Endothelial cell of umbilical vein (primary cell): ENCODE measurements at regions not wholly inside any gene's neighbourhood (a gene's known extent, or its start where the extent isn't known, plus 50 kb on each side); places are given as distances from the start of the nearest gene placed in this dataset.

ENCODE experiments used
- BruUV-seq: library from RNA; stranded (reverse); fragments of 400-500 nt; replicated peaks from 2 replicates; lab custom pipeline; 2021; lab: Mats Ljungman, UMichigan
- CTCF ChIA-PET: fragments of 300-600, 350-600 bp; sonication (Branson Sonifier 250); formaldehyde crosslinking; loops from one replicate; lab custom pipeline; 2021; ENCODE audit warnings: antibody characterized with exemption, inconsistent platforms; lab: Charles Lee
- POLR2A ChIA-PET: fragments of 300-600, 350-600 bp; sonication (Branson Sonifier 250); formaldehyde crosslinking; loops from one replicate; lab custom pipeline; 2021; ENCODE audit warnings: antibody characterized with exemption, inconsistent platforms; lab: Charles Lee
- DNase-seq: peaks from one replicate; pipeline ENCODE4 v3.0.0-alpha.2; 2011; ENCODE audit warnings: low read depth, low spot score
- FAIRE-seq: peaks from 2 replicates; lab custom pipeline; 2011; peaks lifted over from hg19 to GRCh38; lab: Jason Lieb, UNC
- H2AFZ ChIP-seq: 2 replicates; pipeline ENCODE4 v1.6.0; 2012; ENCODE audit warnings: low read depth, low read length, control low read depth, inconsistent platforms
- H3K27ac ChIP-seq: 2 replicates; pipeline ENCODE4 v1.5.1; 2011; ENCODE audit warnings: low read depth, mild to moderate bottlenecking, control low read depth, low read length, moderate library complexity; ENCODE audit not compliant: insufficient read depth
- H3K27me3 ChIP-seq, 2 experiments: 2 replicates each; pipeline versions ENCODE4 v1.6.0 to v1.6.1; 2011; ENCODE audit warnings: low read length in 2 of 2, mixed read lengths in 1 of 2; ENCODE audit not compliant: control insufficient read depth in 2 of 2, insufficient read depth in 2 of 2
- H3K36me3 ChIP-seq, 2 experiments: 2 replicates in 1 of 2; 3 replicates in 1 of 2; pipeline ENCODE4 v1.5.1; 2011; ENCODE audit warnings: low read length in 2 of 2, mild to moderate bottlenecking in 1 of 2, moderate library complexity in 1 of 2; ENCODE audit not compliant: control insufficient read depth in 2 of 2, insufficient read depth in 2 of 2; ENCODE audit errors: extremely low read depth in 1 of 2
- H3K4me1 ChIP-seq: 3 replicates; pipeline ENCODE4 v1.5.1; 2011; ENCODE audit warnings: mild to moderate bottlenecking, low read length; ENCODE audit not compliant: control insufficient read depth, insufficient read depth; ENCODE audit errors: extremely low read depth
- H3K4me2 ChIP-seq: 2 replicates; pipeline ENCODE4 v1.6.1; 2011; ENCODE audit warnings: low read length, control low read depth, mixed read lengths; ENCODE audit not compliant: insufficient read depth
- H3K4me3 ChIP-seq, 3 experiments: fragments of 200-600 bp in 1 of 3; sonication (generic), shearing (Covaris generic) in 1 of 3; replicated peaks in 1 of 3; 2 replicates each; pipeline ENCODE4 v1.5.1; 2011 to 2016; ENCODE audit warnings: control low read depth in 3 of 3, low read length in 3 of 3, mild to moderate bottlenecking in 2 of 3, inconsistent platforms in 1 of 3, low read depth in 1 of 3, moderate library complexity in 1 of 3; ENCODE audit not compliant: insufficient read depth in 1 of 3
- H3K79me2 ChIP-seq: 2 replicates; pipeline ENCODE4 v1.6.0; 2012; ENCODE audit warnings: low read length, inconsistent platforms; ENCODE audit not compliant: control insufficient read depth, insufficient read depth
- H3K9ac ChIP-seq: replicated peaks from 2 replicates; pipeline ENCODE3; 2011; ENCODE audit warnings: low read length, control low read depth; ENCODE audit not compliant: insufficient read depth; ENCODE audit errors: extremely low read depth
- H3K9me1 ChIP-seq: replicated peaks from 3 replicates; pipeline ENCODE4 v1.6.0; 2011; ENCODE audit warnings: mild to moderate bottlenecking, low read length; ENCODE audit not compliant: control insufficient read depth, insufficient read depth; ENCODE audit errors: extremely low read depth
- H3K9me3 ChIP-seq: replicated peaks from 2 replicates; pipeline ENCODE4 v1.5.1; 2012; ENCODE audit warnings: low read length, inconsistent platforms; ENCODE audit not compliant: control insufficient read depth, insufficient read depth
- H4K20me1 ChIP-seq: replicated peaks from 2 replicates; pipeline ENCODE3; 2011; ENCODE audit warnings: mild to moderate bottlenecking, low read length; ENCODE audit not compliant: control insufficient read depth, insufficient read depth; ENCODE audit errors: extremely low read depth
- CTCF ChIP-seq, 2 donors: IDR thresholded peaks; 1 replicate in 1 of 2; 2 replicates in 1 of 2; pipeline ENCODE4 v1.5.1; 2011; ENCODE audit warnings: low read length in 2 of 2, mild to moderate bottlenecking in 2 of 2, moderate library complexity in 2 of 2, control low read depth in 1 of 2, inconsistent platforms in 1 of 2, low read depth in 1 of 2; ENCODE audit not compliant: insufficient read depth in 1 of 2; ENCODE audit errors: extremely low read depth in 1 of 2
- EZH2 ChIP-seq: IDR thresholded peaks from 2 replicates; pipeline ENCODE4 v1.6.1; 2012; ENCODE audit warnings: borderline replicate concordance, low read depth, mild to moderate bottlenecking, moderate library complexity, low read length, inconsistent platforms; ENCODE audit not compliant: severe bottlenecking
- FOS ChIP-seq: IDR thresholded peaks from 2 replicates; pipeline ENCODE4 v1.6.1; 2011; ENCODE audit warnings: mild to moderate bottlenecking, low read length, moderate library complexity, borderline replicate concordance; ENCODE audit not compliant: insufficient read depth
- GATA2 ChIP-seq: IDR thresholded peaks from 2 replicates; pipeline ENCODE4 v1.7.0; 2011; ENCODE audit warnings: low read depth, mild to moderate bottlenecking, moderate library complexity, mixed read lengths, low read length; ENCODE audit not compliant: insufficient read length, insufficient read depth
- JUN ChIP-seq: IDR thresholded peaks from 2 replicates; pipeline ENCODE4 v1.6.1; 2011; ENCODE audit warnings: borderline replicate concordance, low read depth; ENCODE audit not compliant: insufficient read length, insufficient read depth
- MYC ChIP-seq: IDR thresholded peaks from one replicate; pipeline ENCODE4 v1.6.1; 2011; ENCODE audit warnings: mild to moderate bottlenecking, low read depth, low read length
- POLR2A ChIP-seq: IDR thresholded peaks from 2 replicates; pipeline ENCODE4 v1.6.1; 2012; ENCODE audit warnings: low read depth, mild to moderate bottlenecking, control low read depth, low read length
- POLR2AphosphoS5 ChIP-seq: IDR thresholded peaks from 2 replicates; pipeline ENCODE4 v1.6.1; 2012; ENCODE audit warnings: low read depth, mild to moderate bottlenecking, control low read depth, low read length, moderate library complexity; ENCODE audit not compliant: insufficient read depth
- dilution Hi-C: fragments of 300-500 bp; cut with MboI; formaldehyde crosslinking; loops from one replicate; pipeline ENCODE4 v1.15.0; 2019; ENCODE audit warnings: low sequenced_read_pairs; ENCODE audit not compliant: extremely low pct_ligation_motif_present
- intact Hi-C: fragments of 100-400 bp; cut with micrococcal nuclease; formaldehyde crosslinking; loops from one replicate; pipeline ENCODE4 v1.10.0; 2022
- TF ChIP-seq, protein P1 (sequence below): IDR thresholded peaks from 2 replicates; pipeline ENCODE4 v1.6.1; 2011; ENCODE audit not compliant: insufficient read depth, insufficient read length

DNA sequence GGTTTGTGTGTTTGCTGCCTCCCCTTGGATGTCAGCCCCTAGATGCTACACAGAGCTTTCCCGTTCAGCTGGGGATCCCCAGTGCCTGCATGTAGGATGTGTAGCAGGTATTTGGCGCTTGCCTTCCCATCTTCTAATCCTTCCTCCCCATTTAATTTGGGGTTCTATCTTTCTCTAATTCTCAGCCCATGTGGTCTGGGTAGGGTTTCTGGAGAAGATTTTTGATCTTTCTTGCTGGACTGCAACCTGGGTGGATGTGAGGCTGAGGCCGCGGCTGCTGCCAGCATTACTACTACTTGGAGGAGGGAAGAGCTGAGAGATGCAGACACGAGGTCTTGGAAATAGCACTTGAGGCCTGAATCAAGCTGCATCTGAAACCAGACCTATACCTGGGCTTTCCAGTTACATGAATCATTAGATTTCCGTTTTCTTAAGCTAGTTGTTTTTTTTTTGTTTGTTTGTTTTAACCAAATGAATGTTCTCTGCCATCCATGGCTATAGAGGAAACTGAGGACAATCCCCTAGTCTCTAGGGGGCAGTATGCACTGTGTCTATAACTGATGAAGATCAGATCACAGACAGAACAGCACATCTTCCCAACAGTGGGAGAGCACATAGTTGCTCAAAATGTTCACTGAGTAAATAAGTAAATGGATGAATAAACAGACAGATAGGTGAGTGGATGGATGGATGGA, 178.6 kb downstream of the FGF18 start:
- Histone ChIP-seq H3K4me3 (no peak overlapping the region), H3K27me3 (no peaks in the 10 kb centered on the region), H3K9me1 (no peaks in the 10 kb centered on the region), H3K36me3 (no peaks in the 10 kb centered on the region), H3K9me3 (no peaks in the 10 kb centered on the region), H3K4me1 (peaks cover 28% of the 10 kb centered on the region), H3K9ac (no peak overlapping the region), H4K20me1 (no peaks in the 10 kb centered on the region), H2AFZ (no peak overlapping the region), H3K27ac (no peak overlapping the region), H3K4me2 (no peak overlapping the region), H3K79me2 (no peaks in the 10 kb centered on the region)
- intact Hi-C loops = loop anchor here (2.0 to 5.0 kb wide), 4 partner anchors 69 to 181 kb away; partner anchors contain the start of gene FGF18
- FAIRE-seq (peak; percentile 8), DNase-seq (no peak)
- dilution Hi-C loops = no loop called here
- no TSS peak for BruUV-seq
- ChIA-PET CTCF (interaction anchor here (1.4 kb wide), 1 partner anchor 113 kb away, joined by 3 read pairs; no protein-coding TSS in a partner anchor), POLR2A (no interaction called here)
- TF ChIP-seq EZH2 (no peak), JUN (no peak), FOS (no peak), GATA2 (no peak)

GRCh38 chr5:171598641-171599152, 179.2 kb downstream of the FGF18 start:
- dilution Hi-C loops = no loop called here
- ChIA-PET POLR2A (no interaction called here), CTCF (interaction anchor here (1.4 kb wide), 1 partner anchor 113 kb away, joined by 3 read pairs; no protein-coding TSS in a partner anchor)
- Histone ChIP-seq H3K27me3 (no peaks in the 10 kb centered on the region), H3K4me2 (no peak overlapping the region), H3K9me3 (no peaks in the 10 kb centered on the region), H3K4me1 (peaks cover 28% of the 10 kb centered on the region), H3K36me3 (no peaks in the 10 kb centered on the region), H3K9me1 (no peaks in the 10 kb centered on the region), H3K4me3 (no peak overlapping the region), H3K9ac (no peak overlapping the region), H2AFZ (no peak overlapping the region), H3K27ac (no peak overlapping the region), H3K79me2 (no peaks in the 10 kb centered on the region), H4K20me1 (no peaks in the 10 kb centered on the region)
- no peak for TF ChIP-seq POLR2AphosphoS5
- no peak for TF ChIP-seq POLR2A
- no peak for TF ChIP-seq JUN
- TF ChIP-seq EZH2 = no peak
- no peak for TF ChIP-seq FOS
- TF ChIP-seq, protein P1, sequence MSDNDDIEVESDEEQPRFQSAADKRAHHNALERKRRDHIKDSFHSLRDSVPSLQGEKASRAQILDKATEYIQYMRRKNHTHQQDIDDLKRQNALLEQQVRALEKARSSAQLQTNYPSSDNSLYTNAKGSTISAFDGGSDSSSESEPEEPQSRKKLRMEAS = no peak
- no peak for TF ChIP-seq MYC
- TF ChIP-seq CTCF (IDR thresholded peaks at IDR 0.05; ENCODE audit: extremely low read depth in 1 of 2, insufficient read depth in 1 of 2, low read depth in 1 of 2, low read length in 2 of 2) = no peak
- TF ChIP-seq GATA2 = no peak
- DNase-seq (no peak), FAIRE-seq (no peak)
- BruUV-seq = no TSS peak
- intact Hi-C loops = loop anchor here (5.0 kb wide), 3 partner anchors 69 to 181 kb away; partner anchors contain the start of gene FGF18
